Upper lobe of left lung (tissue), 4 donors: ENCODE measurements at regions not wholly inside any gene's neighbourhood (a gene's known extent, or its start where the extent isn't known, plus 50 kb on each side); places are given as distances from the start of the nearest gene placed in this dataset.

Source experiments
- CTCF ChIP-seq, 6 experiments: fragments of 450-650 bp in 4 of 6; fragments of 200-600 bp in 2 of 6; sonication (generic) in 2 of 6; IDR thresholded peaks; one replicate each; pipeline ENCODE4 v1.5.1; 2016 to 2019; ENCODE audit warnings: antibody characterized with exemption in 6 of 6
- EP300 ChIP-seq, 4 donors: sonication (generic); formaldehyde crosslinking; IDR thresholded peaks; one replicate each; pipeline ENCODE4 v1.5.1; 2017; ENCODE audit warnings: antibody characterized with exemption in 4 of 4, control low read depth in 2 of 4
- POLR2AphosphoS5 ChIP-seq, 2 donors: sonication (generic); formaldehyde crosslinking; IDR thresholded peaks; one replicate each; pipeline ENCODE4 v1.5.1; 2017; ENCODE audit warnings: antibody characterized with exemption in 2 of 2

- TF ChIP-seq CTCF (IDR thresholded peaks at IDR 0.05): no peak
- no peak for TF ChIP-seq EP300 (IDR thresholded peaks at IDR 0.05)
- no peak for TF ChIP-seq POLR2AphosphoS5 (IDR thresholded peaks at IDR 0.05)
These were observed 233.3 kb upstream of the C1orf174 start for GRCh38 chr1:4133297-4133938.
